Spleen (tissue), 7 donors: ENCODE measurements at regions not wholly inside any gene's neighbourhood (a gene's known extent, or its start where the extent isn't known, plus 50 kb on each side); places are given as distances from the start of the nearest gene placed in this dataset.

Source experiments
- POLR2A ChIP-seq, 3 donors: fragments of 450-650 bp; IDR thresholded peaks; one replicate each; pipeline ENCODE4 v1.5.1; 2017; ENCODE audit warnings: antibody characterized with exemption in 3 of 3, mild to moderate bottlenecking in 1 of 3
- POLR2AphosphoS5 ChIP-seq, 3 donors: sonication (generic); formaldehyde crosslinking; IDR thresholded peaks; one replicate each; pipeline ENCODE4 v1.5.1; 2017; ENCODE audit warnings: antibody characterized with exemption in 3 of 3
- TF ChIP-seq, protein P1 (sequence below), 11 experiments: fragments of 200-600 bp in 7 of 11; fragments of 450-650 bp in 4 of 11; sonication (generic) in 4 of 11; IDR thresholded peaks in 8 of 11; conservative IDR thresholded peaks in 3 of 11; 1 replicate in 7 of 11; 2 replicates in 4 of 11; pipeline versions ENCODE4 v1.4.0 to v1.8.0; 2016 to 2021; ENCODE audit warnings: antibody characterized with exemption in 11 of 11, inconsistent platforms in 4 of 11, mild to moderate bottlenecking in 1 of 11
- donor health status: DM: no; HTN: no; CAD: no; lungs with moderate emphysema.
- donor health status: DM: no; HTN: no; CAD: no.
- donor health status: DM: no; HTN: no; CAD: no.

DNA sequence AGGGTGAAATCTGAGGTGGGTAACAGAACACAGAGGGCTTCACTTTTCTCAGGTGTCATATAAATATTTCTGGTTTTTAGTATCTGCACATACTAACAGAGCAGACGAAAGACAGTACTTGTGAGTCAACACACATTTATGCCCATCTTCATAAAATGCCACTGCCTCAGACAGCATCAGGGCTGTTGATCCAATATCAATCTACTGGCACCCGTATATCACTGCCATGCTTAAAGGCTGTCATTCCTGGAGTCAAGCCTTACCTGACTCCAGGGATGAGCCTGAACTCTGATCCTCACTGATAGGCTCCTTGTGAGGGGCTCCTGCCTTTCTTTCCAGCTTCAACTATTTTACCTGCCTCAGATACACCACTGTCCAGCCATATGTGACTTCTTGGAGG lies 595.7 kb downstream of the TFAP2B start:
- TF ChIP-seq, protein P1, sequence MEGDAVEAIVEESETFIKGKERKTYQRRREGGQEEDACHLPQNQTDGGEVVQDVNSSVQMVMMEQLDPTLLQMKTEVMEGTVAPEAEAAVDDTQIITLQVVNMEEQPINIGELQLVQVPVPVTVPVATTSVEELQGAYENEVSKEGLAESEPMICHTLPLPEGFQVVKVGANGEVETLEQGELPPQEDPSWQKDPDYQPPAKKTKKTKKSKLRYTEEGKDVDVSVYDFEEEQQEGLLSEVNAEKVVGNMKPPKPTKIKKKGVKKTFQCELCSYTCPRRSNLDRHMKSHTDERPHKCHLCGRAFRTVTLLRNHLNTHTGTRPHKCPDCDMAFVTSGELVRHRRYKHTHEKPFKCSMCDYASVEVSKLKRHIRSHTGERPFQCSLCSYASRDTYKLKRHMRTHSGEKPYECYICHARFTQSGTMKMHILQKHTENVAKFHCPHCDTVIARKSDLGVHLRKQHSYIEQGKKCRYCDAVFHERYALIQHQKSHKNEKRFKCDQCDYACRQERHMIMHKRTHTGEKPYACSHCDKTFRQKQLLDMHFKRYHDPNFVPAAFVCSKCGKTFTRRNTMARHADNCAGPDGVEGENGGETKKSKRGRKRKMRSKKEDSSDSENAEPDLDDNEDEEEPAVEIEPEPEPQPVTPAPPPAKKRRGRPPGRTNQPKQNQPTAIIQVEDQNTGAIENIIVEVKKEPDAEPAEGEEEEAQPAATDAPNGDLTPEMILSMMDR (IDR thresholded peaks at IDR 0.05 in 8 of 11, conservative IDR thresholded peaks at IDR 0.05 in 3 of 11), result no peak
- TF ChIP-seq POLR2A (IDR thresholded peaks at IDR 0.05), result no peak
- no peak for TF ChIP-seq POLR2AphosphoS5 (IDR thresholded peaks at IDR 0.05)
